Anterior cingulate cortex (tissue), 58 donors: ENCODE measurements at regions not wholly inside any gene's neighbourhood (a gene's known extent, or its start where the extent isn't known, plus 50 kb on each side); places are given as distances from the start of the nearest gene placed in this dataset.

Experiments used
- DNase-seq, 58 donors: peaks; one replicate each; lab custom pipeline; 2025; lab: John Stamatoyannopoulos, UW

- DNase-seq, result no peak
Measured at GRCh38 chr4:23674694-23675093, 215.2 kb downstream of the PPARGC1A start.

- no peak for DNase-seq
Measured at GRCh38 chr4:23667659-23668058, 222.2 kb downstream of the PPARGC1A start.

GRCh38 chr4:23660865-23661264 lies 229.0 kb downstream of the PPARGC1A start:
- DNase-seq, result no peak

- DNase-seq, result no peak
Measured at GRCh38 chr4:23654791-23655190, 235.1 kb downstream of the PPARGC1A start.

GRCh38 chr4:23648854-23649596 lies 240.8 kb downstream of the PPARGC1A start:
- no peak for DNase-seq

- no peak for DNase-seq
Measured at GRCh38 chr4:23635468-23635867, 254.4 kb downstream of the PPARGC1A start.

GRCh38 chr4:23631255-23631950 lies 258.4 kb downstream of the PPARGC1A start:
- DNase-seq, result no peak

GRCh38 chr4:23630110-23630509 lies 259.7 kb downstream of the PPARGC1A start:
- DNase-seq, result no peak

- DNase-seq, result no peak
Measured at GRCh38 chr4:23629421-23629820, 260.4 kb downstream of the PPARGC1A start.

- DNase-seq, result no peak
Measured at GRCh38 chr4:23614284-23614892, 275.5 kb downstream of the PPARGC1A start.

GRCh38 chr4:23613782-23614181 lies 276.1 kb downstream of the PPARGC1A start:
- DNase-seq, result no peak

GRCh38 chr4:23602720-23603119 lies 287.1 kb downstream of the PPARGC1A start:
- no peak for DNase-seq

- no peak for DNase-seq
Measured at GRCh38 chr4:23594125-23594524, 295.7 kb downstream of the PPARGC1A start.

GRCh38 chr4:23590431-23590830 lies 299.4 kb downstream of the PPARGC1A start:
- DNase-seq, result no peak

GRCh38 chr4:23584024-23584423 lies 305.8 kb downstream of the PPARGC1A start:
- no peak for DNase-seq

- DNase-seq, result no peak
Measured at GRCh38 chr4:23582671-23583070, 307.2 kb downstream of the PPARGC1A start.

- no peak for DNase-seq
Measured at GRCh38 chr4:23579166-23579565, 310.7 kb downstream of the PPARGC1A start.

- no peak for DNase-seq
Measured at GRCh38 chr4:23577398-23577797, 312.4 kb downstream of the PPARGC1A start.

GRCh38 chr4:23572382-23572781 lies 317.5 kb downstream of the PPARGC1A start:
- no peak for DNase-seq

GRCh38 chr4:23567338-23567737 lies 322.5 kb downstream of the PPARGC1A start:
- no peak for DNase-seq

GRCh38 chr4:23560748-23561147 lies 329.1 kb downstream of the PPARGC1A start:
- DNase-seq, result peak in 1 of 58 donors; percentile 3

- no peak for DNase-seq
Measured at GRCh38 chr4:23558101-23558500, 331.7 kb downstream of the PPARGC1A start.
